Activated B cell treated with CpG ODN at 0.5 μM for 24 hours (primary cell): ENCODE measurements at regions not wholly inside any gene's neighbourhood (a gene's known extent, or its start where the extent isn't known, plus 50 kb on each side); places are given as distances from the start of the nearest gene placed in this dataset.

Experiments
- ATAC-seq: fragments of 200-7000 bp; cut with Tn5 transposase; one replicate; pipeline ENCODE4 v1.10.0; 2021; ENCODE audit warnings: low read depth, mild to moderate bottlenecking, moderate library complexity
- CTCF ChIA-PET: fragments of 350-600 bp; sonication (Branson Sonifier 250); formaldehyde crosslinking; loops from one replicate; lab custom pipeline; 2021; ENCODE audit warnings: antibody characterized with exemption; lab: Charles Lee
- POLR2A ChIA-PET: fragments of 350-600 bp; sonication (Branson Sonifier 250); formaldehyde crosslinking; loops from one replicate; lab custom pipeline; 2021; ENCODE audit warnings: antibody characterized with exemption; lab: Charles Lee
- DNase-seq: peaks from one replicate; pipeline ENCODE4 v3.0.0; 2022
- H3K27ac Mint-ChIP-seq: one replicate; pipeline ENCODE4 v1.8.0; 2020; ENCODE audit warnings: mixed read lengths
- H3K27me3 Mint-ChIP-seq: one replicate; pipeline ENCODE4 v1.8.0; 2021; ENCODE audit warnings: mixed read lengths
- H3K36me3 Mint-ChIP-seq: one replicate; pipeline ENCODE4 v1.8.0; 2021; ENCODE audit warnings: low read depth, mixed read lengths
- H3K4me1 Mint-ChIP-seq: one replicate; pipeline ENCODE4 v1.8.0; 2021; ENCODE audit warnings: mixed read lengths
- H3K4me3 Mint-ChIP-seq: one replicate; pipeline ENCODE4 v1.8.0; 2020; ENCODE audit warnings: mild to moderate bottlenecking, mixed read lengths
- H3K9me3 Mint-ChIP-seq: one replicate; pipeline ENCODE4 v1.8.0; 2020; ENCODE audit warnings: mixed read lengths
- intact Hi-C: fragments of 100-400 bp; cut with micrococcal nuclease; formaldehyde crosslinking; loops from one replicate; pipeline ENCODE4 v1.15.1; 2024
- TF ChIP-seq, protein P1 (sequence below): fragments of 200-600 bp; IDR thresholded peaks from one replicate; pipeline ENCODE4 v1.8.0; 2022; ENCODE audit warnings: antibody characterized with exemption, mild to moderate bottlenecking

DNA sequence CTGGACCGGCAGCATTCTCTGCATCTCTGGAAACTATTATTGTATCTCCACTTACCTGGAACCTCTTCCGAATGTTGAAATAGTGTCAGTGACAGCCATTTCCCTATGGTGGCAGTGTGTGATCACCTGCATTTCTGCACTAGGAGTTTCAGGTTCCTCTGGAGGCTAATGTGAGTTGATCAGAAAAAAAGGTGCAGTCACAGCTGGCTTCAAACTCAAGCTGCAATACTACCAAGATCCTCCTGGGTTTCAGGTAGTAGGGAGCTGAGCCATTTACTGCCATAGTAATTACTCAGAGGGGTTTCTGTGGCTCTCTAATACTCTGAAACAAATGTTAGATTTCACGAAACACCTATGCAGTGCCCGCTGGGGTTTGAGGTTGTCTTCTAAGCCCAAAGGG, 183.5 kb upstream of the OSR1 start:
- Mint-ChIP-seq H3K4me3 (no peak overlapping the region), H3K9me3 (no peaks in the 10 kb centered on the region), H3K36me3 (no peaks in the 10 kb centered on the region), H3K27ac (no peak overlapping the region), H3K4me1 (no peaks in the 10 kb centered on the region), H3K27me3 (no peaks in the 10 kb centered on the region)
- ChIA-PET CTCF (no interaction called here), POLR2A (no interaction called here)
- TF ChIP-seq, protein P1, sequence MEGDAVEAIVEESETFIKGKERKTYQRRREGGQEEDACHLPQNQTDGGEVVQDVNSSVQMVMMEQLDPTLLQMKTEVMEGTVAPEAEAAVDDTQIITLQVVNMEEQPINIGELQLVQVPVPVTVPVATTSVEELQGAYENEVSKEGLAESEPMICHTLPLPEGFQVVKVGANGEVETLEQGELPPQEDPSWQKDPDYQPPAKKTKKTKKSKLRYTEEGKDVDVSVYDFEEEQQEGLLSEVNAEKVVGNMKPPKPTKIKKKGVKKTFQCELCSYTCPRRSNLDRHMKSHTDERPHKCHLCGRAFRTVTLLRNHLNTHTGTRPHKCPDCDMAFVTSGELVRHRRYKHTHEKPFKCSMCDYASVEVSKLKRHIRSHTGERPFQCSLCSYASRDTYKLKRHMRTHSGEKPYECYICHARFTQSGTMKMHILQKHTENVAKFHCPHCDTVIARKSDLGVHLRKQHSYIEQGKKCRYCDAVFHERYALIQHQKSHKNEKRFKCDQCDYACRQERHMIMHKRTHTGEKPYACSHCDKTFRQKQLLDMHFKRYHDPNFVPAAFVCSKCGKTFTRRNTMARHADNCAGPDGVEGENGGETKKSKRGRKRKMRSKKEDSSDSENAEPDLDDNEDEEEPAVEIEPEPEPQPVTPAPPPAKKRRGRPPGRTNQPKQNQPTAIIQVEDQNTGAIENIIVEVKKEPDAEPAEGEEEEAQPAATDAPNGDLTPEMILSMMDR: no peak
- ATAC-seq (no peak), DNase-seq (no peak)
- intact Hi-C loops: no loop called here

GRCh38 chr2:19540739-19541525, 182.5 kb upstream of the OSR1 start:
- CTCF ChIA-PET: no interaction called here
- Mint-ChIP-seq H3K27ac (no peak overlapping the region), H3K27me3 (no peaks in the 10 kb centered on the region), H3K4me1 (no peaks in the 10 kb centered on the region), H3K4me3 (no peak overlapping the region), H3K36me3 (no peaks in the 10 kb centered on the region), H3K9me3 (no peaks in the 10 kb centered on the region)
- ATAC-seq (no peak), DNase-seq (no peak)
- intact Hi-C loops: no loop called here
- TF ChIP-seq, protein P1: no peak
- POLR2A ChIA-PET: no interaction called here

DNA sequence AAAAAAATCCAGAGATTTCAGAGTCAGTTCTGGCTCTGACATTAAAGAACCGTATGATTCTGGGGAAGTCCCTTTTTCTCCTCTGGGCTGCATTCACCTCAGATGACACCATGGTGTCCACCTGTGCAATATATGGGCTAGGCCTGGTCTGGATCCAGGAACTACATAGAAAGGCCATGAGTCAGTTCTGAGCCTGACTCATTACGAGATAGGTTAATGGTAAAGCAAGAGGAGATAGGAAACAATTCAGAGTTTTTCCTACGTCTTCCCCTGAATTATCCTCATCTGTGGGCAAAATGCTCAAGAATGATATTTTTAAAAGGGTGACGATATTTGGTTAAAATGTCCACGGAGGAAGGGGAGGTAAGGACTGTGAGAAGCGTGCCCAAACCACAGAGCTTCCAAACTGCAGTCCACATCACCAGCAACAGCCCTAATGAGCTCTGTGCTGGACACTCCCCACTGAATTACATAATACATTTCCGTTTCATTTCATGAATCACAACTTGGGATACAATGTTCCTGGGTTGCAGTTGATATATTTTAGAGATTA, 180.1 kb upstream of the OSR1 start:
- intact Hi-C loops: no loop called here
- Mint-ChIP-seq H3K27ac (no peak overlapping the region), H3K9me3 (no peaks in the 10 kb centered on the region), H3K4me1 (no peaks in the 10 kb centered on the region), H3K4me3 (no peak overlapping the region), H3K36me3 (no peaks in the 10 kb centered on the region), H3K27me3 (no peaks in the 10 kb centered on the region)
- TF ChIP-seq, protein P1: no peak
- ATAC-seq (no peak), DNase-seq (no peak)
- ChIA-PET CTCF (no interaction called here), POLR2A (no interaction called here)

DNA sequence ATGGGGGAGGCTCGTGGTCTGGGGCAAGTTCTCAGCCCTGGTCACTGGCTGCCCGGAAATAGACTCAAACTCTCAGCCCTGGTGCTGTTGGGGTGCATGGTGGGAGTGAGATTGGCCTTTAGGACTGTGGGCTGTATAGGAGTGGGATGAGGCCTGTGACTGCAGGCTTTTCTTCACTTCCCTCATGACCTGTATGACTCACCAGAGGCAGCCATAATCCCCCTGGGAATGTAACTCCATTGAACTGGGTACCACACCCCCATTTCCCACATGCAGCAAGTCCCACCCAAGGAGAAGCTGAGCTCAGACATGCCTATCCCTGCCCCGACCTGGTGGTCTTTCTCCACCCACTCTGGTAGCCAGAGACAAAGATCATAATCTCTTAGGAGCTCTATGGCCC, 177.7 kb upstream of the OSR1 start:
- Mint-ChIP-seq H3K4me3 (no peak overlapping the region), H3K9me3 (no peaks in the 10 kb centered on the region), H3K27ac (no peak overlapping the region), H3K27me3 (peaks cover 3% of the 10 kb centered on the region), H3K36me3 (no peaks in the 10 kb centered on the region), H3K4me1 (no peaks in the 10 kb centered on the region)
- no peak for ATAC-seq
- CTCF ChIA-PET: no interaction called here
- no peak for DNase-seq
- TF ChIP-seq, protein P1: no peak
- POLR2A ChIA-PET: no interaction called here
- intact Hi-C loops: no loop called here

DNA sequence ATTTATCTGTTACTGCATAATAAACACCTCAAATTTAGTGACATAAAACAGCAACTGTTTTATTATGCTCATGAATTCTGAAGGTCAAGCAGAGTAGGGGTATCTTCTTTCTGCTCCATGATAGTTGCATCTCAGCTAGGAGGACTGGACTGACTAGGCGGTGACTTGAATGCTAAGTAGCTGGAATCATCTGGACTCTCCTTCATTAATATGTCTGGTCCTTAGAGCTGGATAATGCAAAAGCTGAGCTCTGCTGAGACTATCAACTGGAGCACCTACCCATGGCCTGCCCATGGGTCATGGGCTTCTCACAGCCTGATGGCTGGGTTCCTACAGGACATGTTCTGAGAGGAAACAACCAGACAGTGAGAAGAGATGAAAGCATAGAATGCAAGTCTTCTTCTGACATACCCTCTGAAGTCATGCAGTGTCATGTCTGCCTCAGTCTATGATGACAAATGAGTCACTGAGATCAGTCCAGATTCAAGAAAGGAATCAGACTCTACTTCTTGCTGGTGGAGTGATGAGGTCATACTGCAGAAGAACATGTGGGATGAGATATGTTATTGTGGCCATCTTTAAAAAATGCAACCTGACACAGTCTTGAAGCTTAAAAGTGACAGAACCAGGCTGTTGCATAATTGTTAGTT, 174.2 kb upstream of the OSR1 start:
- no peaks in the 10 kb centered on the region for H3K9me3 Mint-ChIP-seq
- intact Hi-C loops: no loop called here
- ATAC-seq (no peak), DNase-seq (no peak)
- peaks cover 3% of the 10 kb centered on the region for H3K27me3 Mint-ChIP-seq
- ChIA-PET POLR2A (no interaction called here), CTCF (no interaction called here)
- no peaks in the 10 kb centered on the region for H3K36me3 Mint-ChIP-seq
- H3K27ac Mint-ChIP-seq: no peak overlapping the region
- TF ChIP-seq, protein P1: no peak
- H3K4me1 Mint-ChIP-seq: no peaks in the 10 kb centered on the region
- H3K4me3 Mint-ChIP-seq: no peak overlapping the region
